ENCODE measurements at regions not wholly inside any gene's neighbourhood (a gene's known extent, or its start where the extent isn't known, plus 50 kb on each side); places are given as distances from the start of the nearest gene placed in this dataset.
"Not testable (repeated sequence)": the region's sequence is repeated elsewhere in the genome, so short reads cannot be mapped to it uniquely, and the experiment has no call there.

GRCh38 chr20:12111431-12112088 lies 193.9 kb downstream of the BTBD3 start:
- 68 to 77% methylated on average over 3 of the region's 3 CpGs for WGBS, 2 donors
- intact Hi-C loops (cut with DNase I) = no loop called here
- no peaks in the 10 kb centered on the region for H3K9me3 ChIP-seq
- no peaks in the 10 kb centered on the region for H3K4me1 ChIP-seq
- TF ChIP-seq CTCF (IDR thresholded peaks at IDR 0.05) (no peak), POLR2A (IDR thresholded peaks at IDR 0.05) (no peak)
- no peaks in the 10 kb centered on the region for H3K27me3 ChIP-seq
- no peaks in the 10 kb centered on the region for H3K36me3 ChIP-seq
- no peak overlapping the region for H3K4me3 ChIP-seq (replicated peaks in 1 of 3)
- no peak overlapping the region for H3K27ac ChIP-seq
- DNase-seq = no peak

DNA sequence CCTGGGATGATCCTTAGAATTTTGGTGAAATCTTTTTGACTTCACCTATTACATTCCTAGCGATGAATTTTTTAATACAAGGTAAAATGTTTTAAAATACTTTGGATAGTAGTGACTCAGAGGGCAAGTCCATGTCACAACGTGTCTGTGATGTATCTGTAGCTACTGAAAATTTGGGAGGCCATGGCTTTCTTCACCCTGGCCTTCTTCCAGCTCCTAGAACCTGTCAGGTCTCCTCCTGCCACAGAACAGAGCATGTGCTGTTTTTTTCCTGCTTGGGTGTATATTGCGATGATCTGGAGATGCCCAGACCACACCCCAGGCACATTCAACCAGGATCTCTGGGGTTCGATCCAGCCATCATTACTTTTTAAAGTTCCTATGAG lies 194.4 kb downstream of the BTBD3 start:
- no peaks in the 10 kb centered on the region for H3K27me3 ChIP-seq
- H3K27ac ChIP-seq = no peak overlapping the region
- H3K9me3 ChIP-seq = no peaks in the 10 kb centered on the region
- intact Hi-C loops (cut with DNase I) = no loop called here
- TF ChIP-seq CTCF (IDR thresholded peaks at IDR 0.05) = no peak
- TF ChIP-seq POLR2A (IDR thresholded peaks at IDR 0.05) = no peak
- no peak for DNase-seq
- 92 to 94% methylated on average over 4 of the region's 4 CpGs for WGBS, 2 donors
- H3K4me3 ChIP-seq (replicated peaks in 1 of 3) = no peak overlapping the region
- no peaks in the 10 kb centered on the region for H3K4me1 ChIP-seq
- no peaks in the 10 kb centered on the region for H3K36me3 ChIP-seq

GRCh38 chr20:12112665-12113064 lies 195.0 kb downstream of the BTBD3 start:
- 87 to 91% methylated on average over 2 of the region's 2 CpGs for WGBS, 2 donors
- TF ChIP-seq POLR2A (IDR thresholded peaks at IDR 0.05) (no peak), CTCF (IDR thresholded peaks at IDR 0.05) (no peak)
- no peak for DNase-seq
- H3K27ac ChIP-seq = no peak overlapping the region
- no peaks in the 10 kb centered on the region for H3K9me3 ChIP-seq
- H3K27me3 ChIP-seq = no peaks in the 10 kb centered on the region
- no peaks in the 10 kb centered on the region for H3K4me1 ChIP-seq
- no peak overlapping the region for H3K4me3 ChIP-seq (replicated peaks in 1 of 3)
- intact Hi-C loops (cut with DNase I) = no loop called here
- no peaks in the 10 kb centered on the region for H3K36me3 ChIP-seq

DNA sequence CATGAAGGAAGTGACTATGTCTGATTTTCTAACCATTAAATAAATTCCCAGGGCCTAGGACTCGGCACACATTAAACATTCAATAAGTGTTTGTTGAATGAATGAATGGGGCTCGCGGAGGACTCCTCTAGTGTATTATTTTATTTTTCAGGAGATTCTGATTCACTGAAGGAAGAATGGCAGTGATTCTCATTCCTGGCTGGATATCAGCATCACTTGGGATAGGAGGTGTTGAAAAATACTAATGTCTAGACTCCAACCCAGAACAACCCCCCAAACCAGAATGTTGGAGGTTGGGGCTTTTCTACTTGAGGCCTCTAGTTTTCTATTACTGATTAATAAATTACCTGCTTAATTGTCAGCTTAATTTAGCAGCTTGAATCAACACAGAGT lies 195.4 kb downstream of the BTBD3 start:
- no peak overlapping the region for H3K4me3 ChIP-seq (replicated peaks in 1 of 3)
- intact Hi-C loops (cut with DNase I) = no loop called here
- H3K9me3 ChIP-seq = no peaks in the 10 kb centered on the region
- DNase-seq = no peak
- 94 to 95% methylated on average over 3 of the region's 3 CpGs for WGBS, 2 donors
- H3K4me1 ChIP-seq = no peaks in the 10 kb centered on the region
- TF ChIP-seq CTCF (IDR thresholded peaks at IDR 0.05) (no peak), POLR2A (IDR thresholded peaks at IDR 0.05) (no peak)
- H3K27ac ChIP-seq = no peak overlapping the region
- H3K36me3 ChIP-seq = no peaks in the 10 kb centered on the region
- no peaks in the 10 kb centered on the region for H3K27me3 ChIP-seq

GRCh38 chr20:12113468-12114371 lies 196.0 kb downstream of the BTBD3 start:
- TF ChIP-seq CTCF (IDR thresholded peaks at IDR 0.05) (no peak), POLR2A (IDR thresholded peaks at IDR 0.05) (no peak)
- H3K9me3 ChIP-seq = no peaks in the 10 kb centered on the region
- H3K36me3 ChIP-seq = no peaks in the 10 kb centered on the region
- intact Hi-C loops (cut with DNase I) = no loop called here
- H3K27me3 ChIP-seq = no peaks in the 10 kb centered on the region
- no peak overlapping the region for H3K4me3 ChIP-seq (replicated peaks in 1 of 3)
- no peak overlapping the region for H3K27ac ChIP-seq
- 64 to 68% methylated on average over 10 of the region's 10 CpGs for WGBS, 2 donors
- no peak for DNase-seq
- no peaks in the 10 kb centered on the region for H3K4me1 ChIP-seq

- H3K4me3 ChIP-seq (replicated peaks in 1 of 3); H3K36me3 ChIP-seq; intact Hi-C loops (cut with DNase I); H3K4me1 ChIP-seq; DNase-seq; H3K9me3 ChIP-seq; H3K27me3 ChIP-seq; H3K27ac ChIP-seq: not testable (repeated sequence)
- WGBS, 2 donors = 61 to 84% methylated on average over 12 to 13 of the region's 13 CpGs
Measured at GRCh38 chr20:12129114-12129513, 211.4 kb downstream of the BTBD3 start.

- H3K9me3 ChIP-seq; H3K27me3 ChIP-seq; DNase-seq; H3K27ac ChIP-seq; intact Hi-C loops (cut with DNase I); H3K4me3 ChIP-seq (replicated peaks in 1 of 3); H3K4me1 ChIP-seq; H3K36me3 ChIP-seq: not testable (repeated sequence)
- WGBS, 2 donors = 83 to 92% methylated on average over 9 to 10 of the region's 10 CpGs
Measured at GRCh38 chr20:12129532-12129931, 211.8 kb downstream of the BTBD3 start.
